NCI-H1417 (cell line): ENCODE measurements at regions not wholly inside any gene's neighbourhood (a gene's known extent, or its start where the extent isn't known, plus 50 kb on each side); places are given as distances from the start of the nearest gene placed in this dataset.
"Not testable (repeated sequence)": the region's sequence is repeated elsewhere in the genome, so short reads cannot be mapped to it uniquely, and the experiment has no call there.

Experiments
- DNase-seq, 3 experiments: peaks; one replicate each; lab custom pipeline; 2025; lab: John Stamatoyannopoulos, UW

DNA sequence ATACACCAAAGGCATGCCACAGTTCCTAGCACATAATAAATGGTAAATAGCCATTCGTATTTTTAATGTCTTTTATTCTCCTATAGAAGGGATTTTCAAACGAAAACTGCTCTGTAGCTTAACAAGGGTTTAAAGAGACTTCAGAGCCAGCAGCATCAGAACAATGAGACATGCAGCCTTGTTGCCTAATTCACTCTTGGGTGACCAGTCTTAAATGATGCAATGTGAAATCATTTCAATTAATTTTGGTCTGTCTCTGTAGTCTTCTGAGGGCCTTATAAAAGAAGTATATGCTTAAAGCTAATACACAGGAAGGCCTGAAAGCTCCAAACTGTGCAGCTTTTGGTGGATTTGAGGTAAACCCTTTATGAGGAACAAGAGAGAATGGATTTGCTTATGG lies 888.8 kb upstream of the WWC1 start:
- DNase-seq, result no peak

DNA sequence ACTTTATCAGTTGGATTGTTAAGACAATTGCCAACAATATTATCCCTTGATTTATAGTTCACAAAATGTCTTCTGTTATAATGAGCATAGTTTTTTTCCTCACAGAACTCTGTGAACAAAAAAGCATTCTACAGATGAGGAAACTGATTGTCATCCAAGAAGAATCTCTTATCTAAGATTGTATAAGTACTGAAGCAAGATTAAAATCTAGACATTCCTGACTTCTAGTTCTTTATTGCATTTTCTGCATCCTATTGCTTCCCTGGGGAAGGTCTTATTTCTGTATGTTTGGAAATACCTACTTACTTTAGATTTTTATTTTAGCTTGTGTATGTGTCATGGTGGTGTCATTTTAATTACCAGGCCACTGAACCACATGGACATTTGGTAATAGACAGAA lies 884.9 kb upstream of the WWC1 start:
- no peak for DNase-seq

DNA sequence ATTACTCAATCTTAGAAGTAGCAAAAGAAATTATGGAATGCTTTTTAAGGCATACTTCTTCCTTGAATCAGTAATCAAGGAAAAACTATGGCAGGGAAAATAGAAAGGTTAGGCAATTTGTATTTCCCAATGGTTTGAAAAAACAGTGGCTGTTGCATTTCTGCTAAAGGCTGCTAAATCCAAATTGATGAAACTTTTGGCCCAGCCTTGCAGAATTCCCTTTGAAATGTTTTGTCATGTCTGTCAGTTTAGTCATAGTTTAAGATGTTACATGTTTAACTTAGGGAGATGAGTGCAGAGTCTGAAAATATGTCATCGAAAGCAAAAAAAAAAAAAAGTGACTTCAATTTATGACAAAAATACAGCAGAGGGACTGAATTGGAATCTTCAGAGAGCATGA lies 878.9 kb upstream of the WWC1 start:
- DNase-seq, result no peak

DNA sequence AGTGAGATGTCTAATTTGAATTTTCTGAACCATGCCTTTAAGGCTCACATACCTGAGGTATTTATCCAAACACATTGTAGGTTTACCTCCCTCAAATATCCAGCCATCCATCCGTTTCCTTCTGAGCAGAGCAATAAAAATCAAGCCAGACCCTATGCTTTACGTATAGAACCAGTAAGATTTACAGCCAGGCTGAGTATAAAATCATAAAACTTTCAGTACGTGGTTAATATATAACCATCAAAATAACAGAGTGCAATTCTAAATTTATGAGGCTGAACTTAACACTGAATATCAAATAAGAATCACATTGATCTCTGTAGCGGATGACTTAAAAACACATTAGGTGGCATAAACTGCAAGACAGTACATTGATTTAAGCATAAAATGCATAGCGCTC lies 877.9 kb upstream of the WWC1 start:
- no peak for DNase-seq

DNA sequence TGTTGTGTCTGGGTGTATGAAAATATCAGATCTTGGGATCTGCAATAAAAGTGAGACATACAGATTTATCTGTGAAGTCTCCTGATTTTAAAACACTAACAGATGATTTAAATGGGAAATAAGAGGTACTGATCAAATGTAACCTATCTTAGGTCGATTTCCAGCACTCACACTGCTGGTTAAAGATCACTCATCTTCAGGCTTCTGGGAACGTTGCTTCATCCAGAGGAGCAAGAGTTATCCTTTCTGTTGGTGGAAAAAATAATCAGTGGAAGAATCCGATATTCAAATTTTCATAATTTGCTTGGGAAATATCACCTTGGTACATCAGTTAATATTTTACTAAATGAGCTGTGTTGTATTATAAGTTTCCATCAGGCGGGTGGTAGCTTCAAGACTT lies 876.8 kb upstream of the WWC1 start:
- DNase-seq, result no peak

DNA sequence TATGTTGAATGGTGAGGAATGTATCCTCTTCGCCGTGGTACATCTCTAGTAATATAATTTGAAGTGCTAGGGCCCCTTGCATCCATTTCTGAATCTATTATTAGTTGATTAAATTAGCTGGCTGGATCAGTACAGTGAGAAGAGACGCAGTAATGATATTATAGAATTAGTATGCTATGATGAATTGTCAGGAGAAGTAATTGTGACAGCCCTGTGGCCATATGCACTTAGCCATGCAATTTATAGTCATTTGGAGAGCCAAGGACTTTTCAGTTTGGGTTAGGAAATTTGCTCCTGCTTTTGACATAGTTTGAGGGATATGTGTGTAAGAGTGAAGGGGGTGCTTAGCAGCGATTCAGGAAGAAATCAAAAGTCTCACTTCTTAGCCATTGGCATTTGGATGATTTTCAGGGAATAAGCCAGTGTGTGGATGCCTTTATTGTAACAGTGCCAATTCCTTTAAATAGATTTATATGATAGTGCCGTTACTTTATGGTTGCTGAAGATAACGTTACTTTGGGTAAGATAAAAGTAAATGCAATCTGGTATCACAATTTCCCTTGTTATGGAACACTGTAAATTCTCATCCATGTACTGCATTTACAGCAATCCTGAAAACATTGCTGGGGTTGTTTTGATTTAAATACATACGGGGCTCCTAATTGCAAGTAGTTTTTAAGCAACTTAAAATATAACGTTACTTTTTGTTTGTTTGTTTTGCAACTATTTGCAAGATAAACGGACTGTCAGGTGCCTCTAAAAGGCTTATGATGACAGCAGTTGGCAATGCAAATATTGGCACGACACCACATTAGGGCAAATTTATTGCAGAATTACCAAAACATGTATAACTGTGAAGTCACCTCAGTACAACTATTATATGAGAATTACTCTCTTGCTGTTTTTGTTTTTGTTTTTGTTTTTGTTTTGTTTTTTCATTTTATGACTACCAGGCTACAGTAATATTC lies 875.4 kb upstream of the WWC1 start:
- no peak for DNase-seq

DNA sequence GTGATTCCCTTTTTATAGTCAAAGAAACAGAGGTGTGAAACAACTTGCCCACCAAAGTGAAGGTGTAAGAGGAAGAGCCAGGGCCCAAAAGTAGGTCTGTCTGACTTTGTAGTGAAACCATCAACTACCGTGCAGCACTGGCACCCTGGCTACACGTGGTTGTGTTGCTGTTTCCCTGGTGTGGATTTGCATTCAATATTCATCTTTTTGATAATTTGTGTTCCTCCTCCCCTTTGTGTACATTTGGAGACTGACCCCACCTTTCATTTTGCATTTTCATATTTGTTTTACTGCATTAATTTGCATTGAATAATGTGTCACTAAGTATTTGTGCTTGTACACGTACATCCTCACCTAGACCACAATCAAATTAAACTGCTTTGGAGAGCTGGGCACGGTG lies 873.8 kb upstream of the WWC1 start:
- no peak for DNase-seq

DNA sequence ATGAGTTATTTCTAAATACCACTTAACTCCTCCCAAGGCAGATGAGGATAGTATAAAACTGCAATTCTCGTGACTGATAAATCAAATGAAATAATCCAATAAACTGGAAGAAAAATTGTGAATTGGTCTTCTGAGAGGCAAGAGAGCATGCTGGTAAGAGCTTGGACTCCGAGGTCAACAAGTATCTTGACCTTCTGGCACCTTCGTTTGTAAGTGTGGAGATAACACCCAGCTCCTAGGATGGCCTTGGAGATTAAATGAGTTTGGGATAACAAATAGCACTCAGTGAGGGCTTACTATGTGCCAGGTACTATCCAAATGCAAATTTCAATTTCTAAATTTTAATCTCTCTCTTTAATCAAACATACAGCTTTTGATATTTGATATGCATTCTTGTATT lies 866.3 kb upstream of the WWC1 start:
- DNase-seq, result no peak

DNA sequence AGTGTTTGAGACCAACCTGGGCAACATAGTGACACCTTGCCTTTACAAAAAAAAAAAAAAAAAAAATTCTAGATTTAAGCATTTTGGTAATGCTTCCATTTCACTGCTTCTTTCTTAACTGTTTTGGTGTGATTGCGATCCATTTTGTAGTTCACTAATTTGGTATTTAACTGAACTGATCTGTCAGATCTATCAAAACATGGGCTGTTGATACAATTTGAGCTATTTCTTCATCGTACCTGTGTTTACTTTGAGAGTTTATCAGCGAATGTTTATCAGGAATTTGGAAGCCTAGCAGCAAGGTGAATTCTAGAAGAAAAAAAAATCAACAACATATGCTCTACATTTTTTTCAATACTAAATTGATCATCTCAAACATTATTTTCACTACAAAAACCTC lies 864.9 kb upstream of the WWC1 start:
- no peak for DNase-seq

DNA sequence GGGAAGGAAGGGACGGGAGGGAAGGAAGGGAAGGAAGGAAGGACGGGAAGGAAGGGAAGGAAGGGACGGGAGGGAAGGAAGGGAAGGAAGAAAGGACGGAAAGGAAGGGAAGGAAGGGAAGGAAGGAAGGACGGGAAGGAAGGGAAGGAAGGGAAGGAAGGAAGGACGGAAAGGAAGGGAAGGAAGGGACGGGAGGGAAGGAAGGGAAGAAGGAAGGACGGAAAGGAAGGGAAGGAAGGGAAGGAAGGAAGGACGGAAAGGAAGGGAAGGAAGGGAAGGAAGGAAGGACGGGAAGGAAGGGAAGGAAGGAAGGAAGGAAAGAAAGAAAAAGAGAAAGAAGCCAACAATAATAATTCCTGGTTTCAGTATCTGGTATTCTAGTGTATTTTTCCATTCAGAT lies 863.8 kb upstream of the WWC1 start:
- not testable (repeated sequence) for DNase-seq

DNA sequence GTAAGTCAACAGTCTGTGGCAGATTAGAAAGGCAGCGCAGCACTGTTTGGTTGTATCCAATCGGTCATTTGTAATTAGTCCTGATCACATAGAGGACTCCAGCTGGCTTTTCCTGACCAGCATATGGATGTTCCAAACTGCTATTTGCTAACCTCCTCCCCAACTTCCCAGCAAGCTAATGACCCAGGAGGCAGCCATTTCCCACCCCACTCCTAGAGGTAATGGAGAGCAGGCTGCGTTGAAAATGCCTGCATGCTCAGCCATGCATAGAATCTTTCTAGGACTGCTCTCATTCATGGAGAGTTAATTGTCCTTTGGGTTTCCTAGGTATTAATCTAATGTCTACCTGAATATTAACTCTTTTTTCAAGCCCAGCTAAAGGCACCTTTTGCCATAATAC lies 850.6 kb upstream of the WWC1 start:
- no peak for DNase-seq

DNA sequence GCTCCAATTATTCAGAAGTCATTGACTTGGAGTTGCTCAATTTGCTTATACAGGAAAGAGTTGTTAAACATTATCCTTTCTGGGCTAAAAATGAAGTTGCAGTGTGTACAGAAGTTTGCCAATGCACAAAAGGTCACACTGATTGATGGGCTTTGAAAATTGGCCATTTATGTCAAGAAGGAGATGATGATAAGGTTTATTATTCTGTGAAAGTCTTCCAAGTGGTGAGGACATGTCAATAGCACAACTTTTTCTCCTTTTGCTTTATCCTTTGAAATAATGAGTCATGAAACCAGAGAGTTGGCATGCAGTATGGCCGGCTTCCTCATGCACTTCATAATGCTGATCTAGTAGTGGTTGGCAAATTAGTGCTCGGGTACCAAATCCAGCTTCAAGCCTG lies 848.5 kb upstream of the WWC1 start:
- no peak for DNase-seq

DNA sequence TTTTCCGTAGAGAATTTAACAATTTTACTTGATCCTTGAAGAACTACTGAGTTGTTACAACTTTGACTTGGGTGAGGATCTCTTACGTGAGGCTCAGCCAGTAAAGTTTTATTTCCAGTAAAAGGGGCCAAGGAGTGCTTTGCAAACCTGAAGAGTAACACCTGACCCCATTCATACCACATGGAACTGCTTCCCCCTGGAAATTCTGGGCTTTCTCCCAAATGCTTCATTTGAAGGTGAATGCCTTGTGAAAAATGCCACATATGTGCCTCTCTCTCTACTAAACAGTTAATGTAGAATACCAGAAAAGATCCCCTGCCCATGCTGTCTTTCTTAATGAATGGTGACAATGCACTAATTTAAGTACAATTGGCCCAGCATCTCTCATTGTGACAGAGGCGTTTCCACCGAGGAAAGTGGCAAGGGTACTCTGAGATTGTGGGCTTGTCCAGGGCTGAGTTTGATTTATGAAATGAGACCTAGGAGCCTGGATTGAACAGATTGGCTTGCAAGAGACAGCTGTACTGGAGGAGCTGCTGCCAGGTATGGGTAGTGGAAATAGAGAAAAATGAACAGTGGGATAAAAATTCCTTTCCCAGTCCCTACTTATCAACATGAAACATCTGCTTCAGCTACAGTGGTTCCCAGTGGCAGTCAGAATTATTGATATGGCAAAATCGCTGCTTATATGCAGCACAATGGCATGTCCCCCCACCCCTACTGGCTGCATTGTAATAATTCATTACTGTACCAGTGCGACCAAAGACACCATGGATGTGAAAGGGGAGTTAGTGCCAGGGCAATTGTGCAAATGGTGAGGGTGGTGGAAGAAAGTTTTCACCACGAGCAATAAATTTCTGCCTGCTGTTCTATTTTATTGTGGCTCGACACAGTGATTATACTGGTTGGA lies 843.7 kb upstream of the WWC1 start:
- DNase-seq, result no peak

DNA sequence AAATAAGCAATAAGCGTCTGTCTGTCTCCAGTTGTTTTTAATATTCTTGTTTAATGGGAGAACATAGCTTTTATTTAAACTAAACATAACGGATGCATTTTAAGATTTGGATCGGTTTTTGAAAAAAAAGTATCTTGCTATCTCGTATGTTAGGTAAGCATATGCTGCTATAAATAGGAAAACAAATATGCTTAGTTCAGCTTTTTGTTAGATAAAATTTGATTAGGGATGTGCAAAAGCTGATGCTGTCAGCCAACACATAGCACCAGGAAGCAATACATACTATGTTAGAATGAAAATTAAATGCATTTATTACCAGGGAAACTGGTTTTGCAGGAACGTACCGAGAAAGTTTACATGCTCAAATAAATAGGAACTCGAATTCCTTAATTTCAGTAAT lies 843.1 kb upstream of the WWC1 start:
- no peak for DNase-seq

DNA sequence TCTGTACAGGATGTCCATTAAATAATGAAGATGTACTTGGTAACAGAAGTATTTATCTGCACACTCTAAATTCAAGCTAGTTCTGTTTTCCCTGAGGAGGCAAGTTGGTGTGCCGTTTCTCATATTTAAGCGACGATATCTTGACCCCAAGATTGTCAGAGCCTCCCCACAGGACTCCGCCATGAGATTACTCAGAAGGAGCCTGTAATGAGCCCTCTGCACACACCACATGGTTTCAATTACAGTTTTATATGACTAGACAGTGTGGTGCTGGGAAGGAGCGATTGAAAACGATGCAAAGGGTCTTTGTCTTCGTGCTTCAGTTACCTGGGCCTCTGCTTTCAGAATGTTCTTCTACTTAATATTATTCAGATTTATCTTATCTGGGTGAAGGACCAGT lies 840.4 kb upstream of the WWC1 start:
- DNase-seq, result no peak

DNA sequence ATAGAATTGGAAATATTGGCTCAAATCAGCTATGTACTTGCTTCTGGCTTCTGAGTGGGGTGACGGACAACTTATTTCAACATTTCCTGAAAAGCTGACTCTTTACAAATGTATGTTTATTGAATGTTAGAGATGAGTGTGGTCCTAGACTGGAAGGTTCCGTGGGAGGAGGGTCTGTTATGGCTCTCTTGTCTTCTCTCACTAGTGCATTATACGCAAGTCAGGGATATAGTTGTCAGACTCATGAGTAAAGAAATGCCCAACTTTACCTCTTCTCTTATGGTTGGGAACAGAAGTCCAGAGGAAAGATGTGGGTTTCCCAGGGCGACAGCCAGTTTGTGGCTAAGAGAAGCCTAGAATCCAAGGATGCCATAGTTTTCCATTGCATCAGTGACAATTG lies 839.3 kb upstream of the WWC1 start:
- no peak for DNase-seq

DNA sequence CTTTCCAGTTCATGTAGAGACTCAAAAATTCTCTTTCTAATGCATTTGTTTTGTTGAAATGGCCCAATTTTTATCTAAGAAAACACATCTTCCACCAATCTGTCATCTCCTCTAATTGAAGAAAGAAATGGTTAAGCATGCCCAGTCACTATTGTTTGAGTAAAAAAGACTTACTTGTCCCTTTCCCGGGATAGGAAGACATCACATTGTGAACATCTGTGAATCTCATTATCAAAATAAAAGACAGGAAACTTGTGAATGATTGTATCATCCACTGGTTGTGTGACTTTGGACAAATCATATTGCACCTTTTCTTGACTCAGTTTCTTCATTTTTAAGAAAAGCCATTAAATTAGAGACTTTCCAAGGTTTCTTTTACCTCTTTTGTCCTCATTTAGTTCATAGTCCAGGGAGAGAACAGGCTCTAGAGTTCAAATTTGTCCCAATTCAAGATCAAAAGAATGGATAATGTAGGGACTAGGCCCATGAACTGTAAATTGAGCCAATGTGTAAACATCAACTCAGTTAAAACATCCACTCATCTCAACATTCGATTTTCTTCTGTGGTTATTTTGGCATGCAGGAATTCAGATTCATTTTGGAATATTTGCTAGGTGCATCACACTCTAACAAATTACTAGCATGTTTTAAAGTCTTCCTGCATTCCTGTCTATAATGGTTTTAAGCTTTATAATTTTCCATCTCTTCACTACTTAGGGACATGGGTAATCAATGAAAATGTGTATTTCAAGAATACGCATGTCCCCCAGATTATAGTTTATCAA lies 838.0 kb upstream of the WWC1 start:
- DNase-seq, result no peak

DNA sequence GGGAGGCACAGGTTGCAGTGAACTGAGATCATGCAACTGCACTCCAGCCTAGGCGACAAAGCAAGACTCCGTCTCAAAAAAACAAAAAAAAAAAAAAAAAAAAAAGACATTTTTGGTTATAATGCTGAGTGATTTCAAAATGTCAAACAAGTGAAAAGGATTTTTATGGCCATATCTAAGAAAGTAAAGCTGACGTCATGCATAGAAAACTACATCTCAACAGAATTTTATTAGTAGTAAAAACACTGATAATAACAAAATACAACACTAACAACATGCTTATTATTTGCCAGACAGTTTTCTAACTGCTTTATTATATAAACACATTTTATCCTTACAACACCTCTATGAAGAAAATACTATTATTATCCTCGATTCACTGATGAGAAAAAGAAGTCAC lies 833.0 kb upstream of the WWC1 start:
- DNase-seq, result no peak

DNA sequence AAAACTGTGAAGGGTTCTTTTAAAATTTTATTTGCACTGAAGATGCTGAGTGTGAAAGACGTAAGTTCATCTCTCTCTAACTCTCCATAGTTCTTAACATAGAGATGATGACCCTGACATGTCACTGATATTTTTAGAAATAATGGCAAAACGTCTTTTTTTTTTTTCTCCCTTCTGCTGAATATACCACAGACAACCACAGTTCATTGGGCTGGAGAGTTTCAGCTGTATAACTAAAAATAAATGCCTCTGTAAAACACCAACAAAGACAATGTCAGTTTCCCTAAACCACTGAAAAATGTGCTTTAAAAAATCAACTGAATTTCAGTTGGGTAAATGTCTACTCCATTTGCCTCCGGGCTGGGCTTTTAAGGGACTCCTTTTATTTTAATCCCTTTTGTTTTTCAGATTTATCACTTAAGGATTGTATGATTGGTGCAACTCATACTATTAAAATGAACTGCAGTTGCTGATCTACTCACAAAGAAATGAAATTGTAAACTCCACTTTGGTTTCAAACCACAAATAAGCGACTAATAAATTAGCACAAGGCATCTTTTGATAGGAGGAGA lies 830.9 kb upstream of the WWC1 start:
- no peak for DNase-seq

DNA sequence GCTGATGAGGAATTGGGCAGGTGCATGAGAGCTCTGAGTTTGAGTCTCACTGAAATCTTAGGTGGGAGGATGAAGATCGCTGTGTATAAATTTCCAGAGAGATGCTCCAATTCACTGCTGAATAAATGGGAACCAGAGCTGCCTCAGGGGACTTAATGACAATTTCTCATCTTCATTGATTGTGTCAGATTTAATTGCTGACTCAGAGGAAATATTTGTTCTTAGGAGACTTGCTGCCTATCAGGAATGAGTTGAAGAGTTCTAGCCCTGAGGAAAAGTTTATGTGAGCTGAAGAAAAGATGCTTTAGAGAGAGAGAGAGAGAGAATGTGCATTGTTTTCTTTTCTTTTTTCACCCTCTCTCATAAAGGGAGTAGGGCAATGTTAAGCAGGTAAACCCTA lies 827.5 kb upstream of the WWC1 start:
- no peak for DNase-seq

DNA sequence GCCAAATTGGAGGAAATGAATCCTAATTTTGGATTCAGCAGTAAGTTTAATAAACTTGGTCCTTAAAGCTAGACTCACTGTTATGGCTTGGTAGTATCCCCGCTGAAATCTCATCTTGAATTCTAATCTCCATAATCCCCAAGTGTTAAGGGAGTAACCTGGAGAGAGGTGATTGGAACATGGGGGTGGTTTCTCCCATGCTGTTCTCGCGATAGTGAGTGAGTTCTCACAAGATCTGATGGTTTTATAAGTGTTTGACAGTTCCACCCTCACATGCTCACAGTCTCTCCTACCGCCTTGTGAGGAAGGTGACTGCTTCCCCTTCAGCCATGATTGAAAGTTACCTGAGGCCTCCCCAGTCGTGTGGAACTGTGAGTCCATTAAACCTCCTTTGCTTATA lies 824.5 kb upstream of the WWC1 start:
- no peak for DNase-seq

DNA sequence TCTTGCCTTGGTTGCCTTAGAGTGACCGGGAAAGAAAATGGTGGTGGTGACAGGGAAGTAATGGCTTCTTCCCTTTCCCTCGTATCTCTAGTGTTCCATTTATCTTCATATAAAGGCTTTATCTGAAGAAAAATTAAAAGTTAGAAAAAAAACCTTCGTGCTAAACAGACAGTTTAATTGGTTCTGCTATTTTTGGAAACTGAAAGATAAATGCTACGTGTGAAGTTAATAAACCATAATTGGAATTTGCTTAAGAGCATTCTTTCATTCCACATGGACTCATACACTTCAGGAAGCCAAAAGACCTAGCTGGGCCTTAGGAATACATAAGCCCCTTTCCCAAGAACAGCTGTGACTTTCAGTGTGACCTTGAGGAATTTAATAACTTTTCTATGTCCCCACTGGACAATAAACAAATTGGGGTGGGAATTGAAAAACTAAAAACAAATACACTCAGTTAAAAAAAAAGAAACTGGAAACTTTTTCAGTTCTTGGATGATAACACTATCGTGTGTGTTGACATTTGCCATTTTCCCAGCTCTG lies 818.8 kb upstream of the WWC1 start:
- DNase-seq, result no peak
